Choroid plexus epithelial cell (primary cell): ENCODE measurements at regions not wholly inside any gene's neighbourhood (a gene's known extent, or its start where the extent isn't known, plus 50 kb on each side); places are given as distances from the start of the nearest gene placed in this dataset.
A peak's percentile ranks its signal among the peaks of the same experiment; 100 is the strongest.

Source experiments
- DNase-seq: peaks from one replicate; pipeline ENCODE4 v3.0.0-alpha.2; 2010; ENCODE audit warnings: low read depth
- H3K4me3 ChIP-seq: 2 replicates; pipeline ENCODE4 v1.5.1; 2011; ENCODE audit warnings: low read depth, mild to moderate bottlenecking, control low read depth, low read length, moderate library complexity
- TF ChIP-seq, protein P1 (sequence below): conservative IDR thresholded peaks from 2 replicates; pipeline ENCODE4 v1.5.1; 2011; ENCODE audit warnings: low read depth, mild to moderate bottlenecking, control low read depth, inconsistent platforms, low read length, moderate library complexity

DNA sequence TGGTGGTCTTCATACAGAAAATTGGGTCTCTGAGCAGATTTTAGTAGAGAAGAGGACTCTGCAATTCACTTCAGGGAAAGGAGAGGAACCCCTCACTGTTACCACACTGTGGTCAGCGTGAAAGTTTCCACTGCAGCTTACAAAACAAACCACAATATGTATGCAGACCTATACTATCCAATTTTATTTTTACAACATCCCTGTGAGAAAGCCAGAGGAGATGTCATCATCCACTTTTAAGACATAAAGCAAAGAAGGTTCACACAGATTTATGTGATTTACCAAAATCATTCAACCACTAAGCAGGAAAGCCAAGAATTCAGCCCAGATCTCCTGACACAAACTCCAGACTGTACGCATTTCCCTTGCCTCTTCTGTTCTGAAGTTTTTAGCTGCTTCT, 442.4 kb downstream of the FRK start:
- no peak overlapping the region for H3K4me3 ChIP-seq
- TF ChIP-seq, protein P1, sequence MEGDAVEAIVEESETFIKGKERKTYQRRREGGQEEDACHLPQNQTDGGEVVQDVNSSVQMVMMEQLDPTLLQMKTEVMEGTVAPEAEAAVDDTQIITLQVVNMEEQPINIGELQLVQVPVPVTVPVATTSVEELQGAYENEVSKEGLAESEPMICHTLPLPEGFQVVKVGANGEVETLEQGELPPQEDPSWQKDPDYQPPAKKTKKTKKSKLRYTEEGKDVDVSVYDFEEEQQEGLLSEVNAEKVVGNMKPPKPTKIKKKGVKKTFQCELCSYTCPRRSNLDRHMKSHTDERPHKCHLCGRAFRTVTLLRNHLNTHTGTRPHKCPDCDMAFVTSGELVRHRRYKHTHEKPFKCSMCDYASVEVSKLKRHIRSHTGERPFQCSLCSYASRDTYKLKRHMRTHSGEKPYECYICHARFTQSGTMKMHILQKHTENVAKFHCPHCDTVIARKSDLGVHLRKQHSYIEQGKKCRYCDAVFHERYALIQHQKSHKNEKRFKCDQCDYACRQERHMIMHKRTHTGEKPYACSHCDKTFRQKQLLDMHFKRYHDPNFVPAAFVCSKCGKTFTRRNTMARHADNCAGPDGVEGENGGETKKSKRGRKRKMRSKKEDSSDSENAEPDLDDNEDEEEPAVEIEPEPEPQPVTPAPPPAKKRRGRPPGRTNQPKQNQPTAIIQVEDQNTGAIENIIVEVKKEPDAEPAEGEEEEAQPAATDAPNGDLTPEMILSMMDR = no peak
- DNase-seq = no peak

DNA sequence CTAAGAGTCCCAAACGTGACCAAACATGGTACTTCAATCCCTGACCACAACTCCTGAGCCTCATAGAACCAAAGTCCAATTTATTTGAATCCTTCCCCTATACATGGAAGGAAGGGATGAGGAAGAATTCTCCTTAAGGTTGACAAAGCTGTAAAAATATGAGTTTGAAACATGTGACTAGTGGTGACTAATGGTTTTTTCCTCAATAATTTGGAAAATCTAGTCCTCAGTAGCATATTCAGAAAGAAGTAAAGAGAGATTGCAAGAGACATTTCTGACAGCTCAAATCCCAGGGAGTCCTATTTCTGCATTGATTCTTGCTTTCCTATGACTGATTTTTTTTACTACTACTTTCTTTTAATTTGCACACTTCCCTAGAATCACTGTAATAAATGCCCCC, 443.7 kb downstream of the FRK start:
- TF ChIP-seq, protein P1 = no peak
- H3K4me3 ChIP-seq = no peak overlapping the region
- no peak for DNase-seq

DNA sequence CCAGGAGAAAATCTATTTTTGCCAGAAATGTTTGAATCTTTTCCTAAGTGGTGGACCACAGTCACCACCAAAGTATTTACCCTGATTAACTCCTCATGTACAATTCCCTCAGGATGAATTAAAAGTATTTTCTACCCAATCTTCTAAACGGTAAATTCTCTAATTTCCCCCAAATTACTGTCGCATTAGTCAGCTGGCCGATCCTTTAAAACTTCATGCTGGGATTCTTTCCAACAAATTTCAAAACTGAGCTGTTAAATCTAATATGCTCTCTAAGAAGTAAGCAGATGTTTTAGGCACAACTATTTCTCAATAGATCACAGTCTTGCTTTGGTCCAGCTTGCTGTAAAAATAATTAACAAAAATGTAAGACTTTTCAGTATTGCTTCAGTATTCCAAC, 447.2 kb downstream of the FRK start:
- TF ChIP-seq, protein P1 = no peak
- peak; percentile 31 for DNase-seq
- H3K4me3 ChIP-seq = no peak overlapping the region

DNA sequence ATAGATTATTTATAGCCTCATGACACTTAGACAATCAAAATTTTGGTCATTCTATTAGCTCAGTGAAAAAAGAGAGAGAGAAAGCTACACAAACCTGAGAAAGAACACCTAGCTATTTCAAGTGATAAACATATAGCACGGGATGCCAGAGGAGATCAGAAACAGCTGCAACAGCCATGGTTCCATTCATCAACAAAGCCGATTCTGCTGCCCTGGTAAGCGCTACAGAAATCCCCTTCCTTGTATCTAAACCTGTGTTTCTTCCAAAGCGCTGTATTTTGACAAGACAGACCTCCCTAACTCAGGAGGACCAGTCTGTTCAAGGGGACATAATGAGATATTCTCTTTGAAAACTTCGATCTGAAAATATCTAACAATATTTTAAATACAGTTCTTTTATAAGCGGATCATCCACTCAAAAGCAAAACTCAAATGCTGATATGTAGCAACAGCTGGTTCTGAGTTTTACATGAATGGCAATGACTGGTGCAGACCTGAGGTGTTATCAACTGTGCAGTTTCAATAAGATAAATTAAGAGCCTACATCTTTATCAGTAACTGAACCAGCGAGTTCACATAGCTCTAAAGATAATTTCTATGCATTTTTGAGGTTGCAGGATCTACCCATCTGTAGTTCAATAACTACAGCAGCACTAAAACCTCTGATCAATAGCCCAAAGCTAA, 447.8 kb downstream of the FRK start:
- DNase-seq = no peak
- TF ChIP-seq, protein P1 = no peak
- H3K4me3 ChIP-seq = no peak overlapping the region

DNA sequence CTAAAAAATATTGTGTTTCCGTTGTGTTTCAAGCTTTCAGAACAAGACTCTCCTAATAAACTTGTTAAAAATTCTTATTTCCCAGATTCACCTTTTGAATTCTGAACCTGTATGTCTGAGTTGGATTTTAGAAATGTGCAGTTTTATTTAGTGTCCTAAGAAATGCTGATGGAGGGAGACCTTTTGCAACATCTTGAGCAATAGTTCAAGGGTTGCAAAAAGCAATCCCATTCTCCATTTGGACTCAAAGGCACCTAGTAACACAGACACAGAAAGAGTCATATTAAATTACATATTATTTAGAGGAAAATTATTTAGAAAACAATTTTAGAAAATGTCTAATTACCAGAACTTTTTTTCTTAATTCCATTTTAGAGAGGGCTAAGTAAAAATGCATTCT, 448.5 kb downstream of the FRK start:
- no peak for DNase-seq
- TF ChIP-seq, protein P1 = no peak
- no peak overlapping the region for H3K4me3 ChIP-seq

DNA sequence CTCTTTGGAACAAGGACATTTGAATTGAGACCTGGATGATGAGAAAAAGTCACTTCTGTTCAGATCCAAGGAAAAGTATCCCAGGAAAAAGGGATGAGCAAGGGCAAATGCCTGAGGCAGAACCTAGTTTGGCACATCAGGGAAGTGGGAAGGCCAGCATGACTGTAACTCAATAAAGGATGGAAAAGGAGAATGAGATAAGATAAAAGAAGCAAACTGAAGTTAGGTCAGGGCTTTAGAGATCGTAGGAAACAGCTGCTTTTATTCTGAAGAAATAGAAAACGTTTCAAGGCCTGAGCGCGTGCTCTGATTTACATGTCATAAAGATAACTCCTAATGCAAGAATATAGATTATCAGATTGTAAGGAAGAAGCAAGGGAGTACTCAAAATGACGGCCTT, 450.0 kb downstream of the FRK start:
- TF ChIP-seq, protein P1 = no peak
- DNase-seq = no peak
- no peak overlapping the region for H3K4me3 ChIP-seq

DNA sequence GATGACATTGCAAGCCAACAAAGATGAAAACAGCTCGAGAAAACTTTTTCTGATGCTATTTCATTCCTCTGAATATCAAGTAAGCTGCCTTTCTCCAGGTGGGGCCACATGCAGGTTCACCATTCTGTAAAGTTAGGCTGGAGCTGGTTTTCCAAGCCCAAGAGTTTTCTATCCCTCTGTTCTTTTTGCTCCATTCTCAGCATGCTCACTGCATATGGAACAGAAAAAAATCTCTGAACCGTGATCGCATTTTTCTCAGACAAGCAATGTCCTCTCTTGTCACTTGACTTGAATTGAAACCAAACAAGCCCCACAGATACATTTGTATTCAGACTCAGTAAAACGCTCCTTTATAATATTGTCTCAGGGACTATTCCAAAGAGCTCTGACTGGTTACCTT, 451.6 kb downstream of the FRK start:
- TF ChIP-seq, protein P1 = no peak
- DNase-seq = no peak
- no peak overlapping the region for H3K4me3 ChIP-seq
